B cell (primary cell): ENCODE measurements at regions not wholly inside any gene's neighbourhood (a gene's known extent, or its start where the extent isn't known, plus 50 kb on each side); places are given as distances from the start of the nearest gene placed in this dataset.

Experiments
- EZH2 ChIP-seq: IDR thresholded peaks from 2 replicates; pipeline ENCODE4 v1.6.1; 2012; ENCODE audit warnings: borderline replicate concordance, low read depth, mild to moderate bottlenecking, moderate library complexity, low read length; ENCODE audit not compliant: insufficient read depth, poor library complexity, severe bottlenecking
- TF ChIP-seq, protein P1 (sequence below): fragments of 200-600 bp; IDR thresholded peaks from one replicate; pipeline ENCODE4 v1.8.0; 2022; ENCODE audit warnings: antibody characterized with exemption, mild to moderate bottlenecking

DNA sequence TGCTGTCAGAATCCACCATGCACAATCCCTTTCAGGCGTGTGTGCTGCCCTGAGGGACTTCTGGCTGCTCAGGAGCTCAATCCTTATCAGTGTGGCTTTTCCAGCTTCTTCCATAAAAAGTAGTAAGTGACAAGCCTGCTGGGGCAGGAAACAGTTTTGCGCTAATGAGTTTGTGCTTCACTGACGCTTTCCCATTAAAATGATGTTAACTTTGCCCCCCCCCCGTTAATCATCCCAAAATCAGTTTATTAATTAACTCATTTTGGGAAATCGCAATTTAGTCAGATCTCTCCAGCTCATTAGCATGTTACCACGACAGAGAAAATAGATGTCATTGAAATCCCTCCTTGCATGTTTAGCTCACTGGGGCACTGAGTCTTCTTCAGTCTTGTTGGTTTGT, 186.5 kb upstream of the TENM4 start:
- TF ChIP-seq EZH2: no peak
- TF ChIP-seq, protein P1, sequence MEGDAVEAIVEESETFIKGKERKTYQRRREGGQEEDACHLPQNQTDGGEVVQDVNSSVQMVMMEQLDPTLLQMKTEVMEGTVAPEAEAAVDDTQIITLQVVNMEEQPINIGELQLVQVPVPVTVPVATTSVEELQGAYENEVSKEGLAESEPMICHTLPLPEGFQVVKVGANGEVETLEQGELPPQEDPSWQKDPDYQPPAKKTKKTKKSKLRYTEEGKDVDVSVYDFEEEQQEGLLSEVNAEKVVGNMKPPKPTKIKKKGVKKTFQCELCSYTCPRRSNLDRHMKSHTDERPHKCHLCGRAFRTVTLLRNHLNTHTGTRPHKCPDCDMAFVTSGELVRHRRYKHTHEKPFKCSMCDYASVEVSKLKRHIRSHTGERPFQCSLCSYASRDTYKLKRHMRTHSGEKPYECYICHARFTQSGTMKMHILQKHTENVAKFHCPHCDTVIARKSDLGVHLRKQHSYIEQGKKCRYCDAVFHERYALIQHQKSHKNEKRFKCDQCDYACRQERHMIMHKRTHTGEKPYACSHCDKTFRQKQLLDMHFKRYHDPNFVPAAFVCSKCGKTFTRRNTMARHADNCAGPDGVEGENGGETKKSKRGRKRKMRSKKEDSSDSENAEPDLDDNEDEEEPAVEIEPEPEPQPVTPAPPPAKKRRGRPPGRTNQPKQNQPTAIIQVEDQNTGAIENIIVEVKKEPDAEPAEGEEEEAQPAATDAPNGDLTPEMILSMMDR: no peak
